Fibroblast of villous mesenchyme (primary cell): ENCODE measurements at regions not wholly inside any gene's neighbourhood (a gene's known extent, or its start where the extent isn't known, plus 50 kb on each side); places are given as distances from the start of the nearest gene placed in this dataset.

Source experiments
- DNase-seq: peaks from one replicate; pipeline ENCODE4 v3.0.0-alpha.2; 2010; ENCODE audit warnings: low read depth
- H3K4me3 ChIP-seq: 2 replicates; pipeline ENCODE4 v1.5.1; 2011; ENCODE audit warnings: low read depth, mild to moderate bottlenecking, low read length
- TF ChIP-seq, protein P1 (sequence below): IDR thresholded peaks from 2 replicates; pipeline ENCODE4 v1.5.1; 2012; ENCODE audit warnings: low read depth, mild to moderate bottlenecking, low read length; ENCODE audit not compliant: insufficient read depth

- peak; percentile 5 for DNase-seq
- H3K4me3 ChIP-seq = no peak overlapping the region
- TF ChIP-seq, protein P1, sequence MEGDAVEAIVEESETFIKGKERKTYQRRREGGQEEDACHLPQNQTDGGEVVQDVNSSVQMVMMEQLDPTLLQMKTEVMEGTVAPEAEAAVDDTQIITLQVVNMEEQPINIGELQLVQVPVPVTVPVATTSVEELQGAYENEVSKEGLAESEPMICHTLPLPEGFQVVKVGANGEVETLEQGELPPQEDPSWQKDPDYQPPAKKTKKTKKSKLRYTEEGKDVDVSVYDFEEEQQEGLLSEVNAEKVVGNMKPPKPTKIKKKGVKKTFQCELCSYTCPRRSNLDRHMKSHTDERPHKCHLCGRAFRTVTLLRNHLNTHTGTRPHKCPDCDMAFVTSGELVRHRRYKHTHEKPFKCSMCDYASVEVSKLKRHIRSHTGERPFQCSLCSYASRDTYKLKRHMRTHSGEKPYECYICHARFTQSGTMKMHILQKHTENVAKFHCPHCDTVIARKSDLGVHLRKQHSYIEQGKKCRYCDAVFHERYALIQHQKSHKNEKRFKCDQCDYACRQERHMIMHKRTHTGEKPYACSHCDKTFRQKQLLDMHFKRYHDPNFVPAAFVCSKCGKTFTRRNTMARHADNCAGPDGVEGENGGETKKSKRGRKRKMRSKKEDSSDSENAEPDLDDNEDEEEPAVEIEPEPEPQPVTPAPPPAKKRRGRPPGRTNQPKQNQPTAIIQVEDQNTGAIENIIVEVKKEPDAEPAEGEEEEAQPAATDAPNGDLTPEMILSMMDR = no peak
Observed at GRCh38 chr6:97401533-97401932, 118.5 kb upstream of the MMS22L start.

- no peak overlapping the region for H3K4me3 ChIP-seq
- DNase-seq = no peak
Observed at GRCh38 chr6:97405818-97406409, 122.9 kb upstream of the MMS22L start.

GRCh38 chr6:97406633-97407032, 123.6 kb upstream of the MMS22L start:
- TF ChIP-seq, protein P1 = no peak
- DNase-seq = no peak
- no peak overlapping the region for H3K4me3 ChIP-seq

More at GRCh38 chr6:97405818-97406409, 122.9 kb upstream of the MMS22L start:
- TF ChIP-seq, protein P1 = no peak

DNA sequence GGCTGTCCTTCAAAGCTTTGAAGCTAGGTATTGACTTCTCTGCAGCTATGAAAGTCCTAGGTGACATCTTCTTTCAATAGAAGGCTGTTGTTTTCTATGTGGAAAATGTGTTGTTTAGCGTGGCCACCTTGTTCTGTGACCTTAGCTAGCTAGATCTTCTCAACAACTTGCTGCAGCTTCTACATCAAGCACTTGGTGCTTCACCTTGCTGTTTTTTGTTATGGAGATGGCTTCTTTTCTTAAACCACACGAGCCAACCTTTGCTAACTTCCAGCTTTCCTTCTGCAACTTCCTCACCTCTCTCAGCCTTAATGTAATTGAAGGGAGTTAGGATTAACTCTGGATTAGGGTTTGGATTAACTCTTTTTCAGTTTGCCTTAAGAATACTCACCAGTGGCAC, 128.6 kb upstream of the MMS22L start:
- TF ChIP-seq, protein P1 = no peak
- no peak for DNase-seq
- H3K4me3 ChIP-seq = no peak overlapping the region

- no peak for DNase-seq
- H3K4me3 ChIP-seq = no peak overlapping the region
- TF ChIP-seq, protein P1 = no peak
Observed at GRCh38 chr6:97412511-97412910, 129.5 kb upstream of the MMS22L start.

DNA sequence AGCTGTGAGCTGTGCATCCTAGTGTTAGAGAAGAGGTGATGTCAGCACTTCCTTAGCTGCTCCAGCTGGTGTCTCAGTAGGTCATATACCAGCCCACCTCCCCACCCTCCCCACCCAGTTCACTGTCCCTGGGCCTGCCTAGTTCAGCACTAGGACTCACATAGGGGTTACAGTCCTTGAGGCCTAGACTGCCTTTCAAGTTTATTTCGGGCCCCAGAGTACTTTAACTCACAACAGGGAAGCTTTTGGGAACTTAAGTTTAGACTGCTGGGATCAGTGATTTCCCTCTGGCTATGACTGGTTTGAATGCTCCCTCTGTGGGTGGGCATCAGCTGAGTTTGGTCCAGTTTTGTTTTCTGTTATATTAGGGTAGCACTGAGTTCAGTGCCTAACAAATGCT, 139.2 kb upstream of the MMS22L start:
- no peak for DNase-seq
- TF ChIP-seq, protein P1 = no peak

GRCh38 chr6:97423190-97423589, 140.2 kb upstream of the MMS22L start:
- no peak overlapping the region for H3K4me3 ChIP-seq
- TF ChIP-seq, protein P1 = no peak
- no peak for DNase-seq

More for the DNA sequence above, 139.2 kb upstream of the MMS22L start:
- H3K4me3 ChIP-seq = no peak overlapping the region
